GM23338 (cell line): ENCODE measurements at regions not wholly inside any gene's neighbourhood (a gene's known extent, or its start where the extent isn't known, plus 50 kb on each side); places are given as distances from the start of the nearest gene placed in this dataset.
A peak's percentile ranks its signal among the peaks of the same experiment; 100 is the strongest.

Experiments
- ATAC-seq: fragments of 200-7000 bp; cut with Tn5 transposase; 3 replicates; pipeline ENCODE4 v1.9.1; 2020
- DNase-seq: peaks from one replicate; pipeline ENCODE4 v3.0.0-alpha.2; 2015; ENCODE audit warnings: low spot score
- H2AFZ ChIP-seq: fragments of 200-600 bp; sonication (generic); 2 replicates; pipeline ENCODE4 v1.8.0; 2016; ENCODE audit warnings: antibody characterized with exemption, mild to moderate bottlenecking, moderate library complexity
- H3F3A ChIP-seq: fragments of 200-600 bp; sonication (generic); replicated peaks from 2 replicates; pipeline ENCODE4 v1.8.0; 2017; ENCODE audit warnings: antibody characterized with exemption, mixed run types, low read depth
- H3K27ac ChIP-seq: fragments of 200-600 bp; sonication (generic); 2 replicates; pipeline ENCODE4 v1.6.1; 2016; ENCODE audit warnings: low read depth
- H3K27me3 ChIP-seq: fragments of 200-600 bp; sonication (generic); 2 replicates; pipeline ENCODE4 v1.8.0; 2016; ENCODE audit warnings: mild to moderate bottlenecking, mixed run types, moderate library complexity; ENCODE audit not compliant: insufficient read depth
- H3K36me3 ChIP-seq: fragments of 200-600 bp; sonication (generic); 2 replicates; pipeline ENCODE4 v1.8.0; 2016; ENCODE audit warnings: mild to moderate bottlenecking; ENCODE audit not compliant: insufficient read depth
- H3K4me1 ChIP-seq: fragments of 200-600 bp; sonication (generic); 2 replicates; pipeline ENCODE4 v1.8.0; 2016; ENCODE audit warnings: mild to moderate bottlenecking, moderate library complexity; ENCODE audit not compliant: insufficient read depth
- H3K4me2 ChIP-seq: fragments of 200-600 bp; sonication (generic); 2 replicates; pipeline ENCODE4 v1.7.1; 2017; ENCODE audit warnings: mixed run types
- H3K4me3 ChIP-seq: fragments of 200-600 bp; sonication (generic); 2 replicates; pipeline ENCODE4 v1.6.1; 2016; ENCODE audit warnings: mixed run types
- H3K79me2 ChIP-seq: fragments of 200-600 bp; sonication (generic); replicated peaks from 2 replicates; pipeline ENCODE4 v1.8.0; 2017; ENCODE audit warnings: mild to moderate bottlenecking; ENCODE audit not compliant: insufficient read depth
- H3K9me2 ChIP-seq: fragments of 200-600 bp; sonication (generic); 2 replicates; pipeline ENCODE4 v1.8.0; 2017; ENCODE audit not compliant: insufficient read depth
- H4K20me1 ChIP-seq: fragments of 200-600 bp; sonication (generic); replicated peaks from 2 replicates; pipeline ENCODE4 v1.8.0; 2017; ENCODE audit warnings: mild to moderate bottlenecking; ENCODE audit not compliant: insufficient read depth
- H3K27ac Mint-ChIP-seq: 2 replicates; pipeline ENCODE4 v1.8.0; 2020; ENCODE audit warnings: inconsistent platforms, mild to moderate bottlenecking, moderate library complexity, mixed read lengths
- H3K27me3 Mint-ChIP-seq: 3 replicates; pipeline ENCODE4 v1.8.0; 2022; ENCODE audit warnings: low read depth, mild to moderate bottlenecking, moderate library complexity, mixed read lengths, inconsistent platforms; ENCODE audit not compliant: insufficient read depth, poor library complexity
- H3K36me3 Mint-ChIP-seq: 3 replicates; pipeline ENCODE4 v1.8.0; 2021; ENCODE audit warnings: low read depth, mild to moderate bottlenecking, inconsistent platforms, moderate library complexity, mixed read lengths
- H3K4me1 Mint-ChIP-seq: 3 replicates; pipeline ENCODE4 v1.8.0; 2020; ENCODE audit warnings: mild to moderate bottlenecking, inconsistent platforms, mixed read lengths
- H3K4me3 Mint-ChIP-seq: 3 replicates; pipeline ENCODE4 v1.8.0; 2021; ENCODE audit warnings: moderate library complexity, mild to moderate bottlenecking, inconsistent platforms, mixed read lengths
- H3K9me3 Mint-ChIP-seq: 3 replicates; pipeline ENCODE4 v1.8.0; 2020; ENCODE audit warnings: moderate library complexity, mild to moderate bottlenecking, inconsistent platforms, mixed read lengths
- EZH2phosphoT487 ChIP-seq: fragments of 200-600 bp; sonication (generic); IDR thresholded peaks from one replicate; pipeline ENCODE4 v1.8.1; 2018; ENCODE audit warnings: antibody characterized with exemption; ENCODE audit not compliant: unreplicated experiment
- JUNB ChIP-seq: IDR thresholded peaks from one replicate; pipeline ENCODE4 v1.6.1; 2016; ENCODE audit warnings: antibody characterized with exemption; ENCODE audit not compliant: unreplicated experiment
- POLR2AphosphoS5 ChIP-seq: IDR thresholded peaks from 2 replicates; pipeline ENCODE4 v1.6.1; 2016; ENCODE audit warnings: antibody characterized with exemption, low read depth
- ZNF114 ChIP-seq: fragments of 250-450 bp; sonication (Bioruptor Pico); IDR thresholded peaks from 2 replicates; pipeline ENCODE4 v1.5.0; 2020; ENCODE audit warnings: mild to moderate bottlenecking, moderate library complexity
- TF ChIP-seq, protein P1 (sequence below): IDR thresholded peaks from 2 replicates; pipeline ENCODE4 v1.6.1; 2016; ENCODE audit warnings: antibody characterized with exemption
- TF ChIP-seq, protein P2 (sequence below): fragments of 250-450 bp; sonication (Bioruptor Pico); IDR thresholded peaks from 2 replicates; pipeline ENCODE4 v1.5.0; 2020; ENCODE audit warnings: mild to moderate bottlenecking, moderate library complexity

DNA sequence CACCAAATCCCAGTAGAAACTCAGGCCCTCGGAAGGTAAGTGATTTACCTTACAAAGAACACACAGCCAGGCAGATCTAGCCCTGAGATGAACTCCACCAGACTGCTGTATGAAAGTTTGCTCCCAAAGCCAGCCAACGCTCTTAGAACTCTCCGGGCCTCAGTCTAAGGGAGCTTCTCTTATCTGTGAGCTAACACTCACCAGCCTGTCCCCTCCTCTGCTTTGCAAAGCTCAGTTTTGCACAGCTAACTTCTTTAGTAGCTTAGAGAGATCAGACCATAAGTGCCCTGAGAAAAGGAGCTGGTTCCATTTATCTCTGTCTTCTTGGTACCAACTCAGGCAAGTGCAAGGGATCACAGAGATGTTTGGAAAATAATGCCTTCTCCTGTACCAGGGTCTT lies 195.8 kb upstream of the JUN start (continued):
- TF ChIP-seq, protein P1, sequence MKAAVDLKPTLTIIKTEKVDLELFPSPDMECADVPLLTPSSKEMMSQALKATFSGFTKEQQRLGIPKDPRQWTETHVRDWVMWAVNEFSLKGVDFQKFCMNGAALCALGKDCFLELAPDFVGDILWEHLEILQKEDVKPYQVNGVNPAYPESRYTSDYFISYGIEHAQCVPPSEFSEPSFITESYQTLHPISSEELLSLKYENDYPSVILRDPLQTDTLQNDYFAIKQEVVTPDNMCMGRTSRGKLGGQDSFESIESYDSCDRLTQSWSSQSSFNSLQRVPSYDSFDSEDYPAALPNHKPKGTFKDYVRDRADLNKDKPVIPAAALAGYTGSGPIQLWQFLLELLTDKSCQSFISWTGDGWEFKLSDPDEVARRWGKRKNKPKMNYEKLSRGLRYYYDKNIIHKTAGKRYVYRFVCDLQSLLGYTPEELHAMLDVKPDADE: no peak
- no peak for TF ChIP-seq ZNF114 (CRISPR knock-in tag)
- TF ChIP-seq JUNB: no peak
- TF ChIP-seq, protein P2, sequence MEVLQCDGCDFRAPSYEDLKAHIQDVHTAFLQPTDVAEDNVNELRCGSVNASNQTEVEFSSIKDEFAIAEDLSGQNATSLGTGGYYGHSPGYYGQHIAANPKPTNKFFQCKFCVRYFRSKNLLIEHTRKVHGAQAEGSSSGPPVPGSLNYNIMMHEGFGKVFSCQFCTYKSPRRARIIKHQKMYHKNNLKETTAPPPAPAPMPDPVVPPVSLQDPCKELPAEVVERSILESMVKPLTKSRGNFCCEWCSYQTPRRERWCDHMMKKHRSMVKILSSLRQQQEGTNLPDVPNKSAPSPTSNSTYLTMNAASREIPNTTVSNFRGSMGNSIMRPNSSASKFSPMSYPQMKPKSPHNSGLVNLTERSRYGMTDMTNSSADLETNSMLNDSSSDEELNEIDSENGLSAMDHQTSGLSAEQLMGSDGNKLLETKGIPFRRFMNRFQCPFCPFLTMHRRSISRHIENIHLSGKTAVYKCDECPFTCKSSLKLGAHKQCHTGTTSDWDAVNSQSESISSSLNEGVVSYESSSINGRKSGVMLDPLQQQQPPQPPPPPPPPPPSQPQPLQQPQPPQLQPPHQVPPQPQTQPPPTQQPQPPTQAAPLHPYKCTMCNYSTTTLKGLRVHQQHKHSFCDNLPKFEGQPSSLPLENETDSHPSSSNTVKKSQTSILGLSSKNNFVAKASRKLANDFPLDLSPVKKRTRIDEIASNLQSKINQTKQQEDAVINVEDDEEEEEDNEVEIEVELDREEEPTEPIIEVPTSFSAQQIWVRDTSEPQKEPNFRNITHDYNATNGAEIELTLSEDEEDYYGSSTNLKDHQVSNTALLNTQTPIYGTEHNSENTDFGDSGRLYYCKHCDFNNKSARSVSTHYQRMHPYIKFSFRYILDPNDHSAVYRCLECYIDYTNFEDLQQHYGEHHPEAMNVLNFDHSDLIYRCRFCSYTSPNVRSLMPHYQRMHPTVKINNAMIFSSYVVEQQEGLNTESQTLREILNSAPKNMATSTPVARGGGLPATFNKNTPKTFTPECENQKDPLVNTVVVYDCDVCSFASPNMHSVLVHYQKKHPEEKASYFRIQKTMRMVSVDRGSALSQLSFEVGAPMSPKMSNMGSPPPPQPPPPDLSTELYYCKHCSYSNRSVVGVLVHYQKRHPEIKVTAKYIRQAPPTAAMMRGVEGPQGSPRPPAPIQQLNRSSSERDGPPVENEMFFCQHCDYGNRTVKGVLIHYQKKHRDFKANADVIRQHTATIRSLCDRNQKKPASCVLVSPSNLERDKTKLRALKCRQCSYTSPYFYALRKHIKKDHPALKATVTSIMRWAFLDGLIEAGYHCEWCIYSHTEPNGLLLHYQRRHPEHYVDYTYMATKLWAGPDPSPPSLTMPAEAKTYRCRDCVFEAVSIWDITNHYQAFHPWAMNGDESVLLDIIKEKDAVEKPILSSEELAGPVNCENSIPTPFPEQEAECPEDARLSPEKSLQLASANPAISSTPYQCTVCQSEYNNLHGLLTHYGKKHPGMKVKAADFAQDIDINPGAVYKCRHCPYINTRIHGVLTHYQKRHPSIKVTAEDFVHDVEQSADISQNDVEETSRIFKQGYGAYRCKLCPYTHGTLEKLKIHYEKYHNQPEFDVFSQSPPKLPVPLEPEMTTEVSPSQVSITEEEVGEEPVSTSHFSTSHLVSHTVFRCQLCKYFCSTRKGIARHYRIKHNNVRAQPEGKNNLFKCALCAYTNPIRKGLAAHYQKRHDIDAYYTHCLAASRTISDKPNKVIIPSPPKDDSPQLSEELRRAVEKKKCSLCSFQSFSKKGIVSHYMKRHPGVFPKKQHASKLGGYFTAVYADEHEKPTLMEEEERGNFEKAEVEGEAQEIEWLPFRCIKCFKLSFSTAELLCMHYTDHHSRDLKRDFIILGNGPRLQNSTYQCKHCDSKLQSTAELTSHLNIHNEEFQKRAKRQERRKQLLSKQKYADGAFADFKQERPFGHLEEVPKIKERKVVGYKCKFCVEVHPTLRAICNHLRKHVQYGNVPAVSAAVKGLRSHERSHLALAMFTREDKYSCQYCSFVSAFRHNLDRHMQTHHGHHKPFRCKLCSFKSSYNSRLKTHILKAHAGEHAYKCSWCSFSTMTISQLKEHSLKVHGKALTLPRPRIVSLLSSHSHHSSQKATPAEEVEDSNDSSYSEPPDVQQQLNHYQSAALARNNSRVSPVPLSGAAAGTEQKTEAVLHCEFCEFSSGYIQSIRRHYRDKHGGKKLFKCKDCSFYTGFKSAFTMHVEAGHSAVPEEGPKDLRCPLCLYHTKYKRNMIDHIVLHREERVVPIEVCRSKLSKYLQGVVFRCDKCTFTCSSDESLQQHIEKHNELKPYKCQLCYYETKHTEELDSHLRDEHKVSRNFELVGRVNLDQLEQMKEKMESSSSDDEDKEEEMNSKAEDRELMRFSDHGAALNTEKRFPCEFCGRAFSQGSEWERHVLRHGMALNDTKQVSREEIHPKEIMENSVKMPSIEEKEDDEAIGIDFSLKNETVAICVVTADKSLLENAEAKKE: no peak
- TF ChIP-seq EZH2phosphoT487: no peak

DNA sequence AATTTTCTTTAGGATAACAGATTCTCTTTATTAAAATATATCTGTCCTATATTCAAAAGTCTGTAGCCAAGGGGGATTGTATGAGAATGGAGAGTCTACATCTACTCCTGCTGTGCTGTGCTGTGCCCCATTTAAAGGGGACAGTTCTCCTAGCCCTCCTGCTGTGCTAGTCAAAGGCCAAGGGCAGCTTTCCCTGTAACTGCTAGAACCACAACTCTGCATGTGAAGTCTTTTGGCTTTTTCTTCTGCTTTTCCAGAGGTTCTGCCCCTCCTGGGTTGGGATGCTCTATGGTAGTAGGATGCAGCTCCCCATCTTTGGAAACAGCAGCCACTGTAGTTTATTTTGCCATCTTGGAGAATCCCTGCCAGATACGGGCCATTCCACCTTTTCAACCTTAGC lies 197.5 kb upstream of the JUN start:
- peaks cover 3% of the 10 kb centered on the region for H3K27me3 Mint-ChIP-seq
- DNase-seq: peak; percentile 36
- no peak overlapping the region for H3K27ac Mint-ChIP-seq

More for the DNA sequence above, 197.5 kb upstream of the JUN start:
- Histone ChIP-seq H4K20me1 (no peaks in the 10 kb centered on the region), H3K27ac (no peak overlapping the region), H3K4me1 (peaks cover 3% of the 10 kb centered on the region; the same call in 1 of the 2 replicates), H3K9me2 (peaks cover 5% of the 10 kb centered on the region), H3K4me3 (no peak overlapping the region), H3K36me3 (no peaks in the 10 kb centered on the region), H3K27me3 (no peaks in the 10 kb centered on the region), H2AFZ (peak overlapping the region; percentile 1; the same call in 1 of the 2 replicates), H3K4me2 (no peak overlapping the region), H3F3A (no peaks in the 10 kb centered on the region), H3K79me2 (no peaks in the 10 kb centered on the region)
- H3K36me3 Mint-ChIP-seq: no peaks in the 10 kb centered on the region
- no peaks in the 10 kb centered on the region for H3K9me3 Mint-ChIP-seq
- peak; percentile 70 for ATAC-seq
- H3K4me1 Mint-ChIP-seq: peaks cover 25% of the 10 kb centered on the region
- no peak for TF ChIP-seq POLR2AphosphoS5
- TF ChIP-seq, protein P2: peak; percentile 66
- no peak overlapping the region for H3K4me3 Mint-ChIP-seq
